Omental fat pad (tissue), 3 donors: ENCODE measurements at regions not wholly inside any gene's neighbourhood (a gene's known extent, or its start where the extent isn't known, plus 50 kb on each side); places are given as distances from the start of the nearest gene placed in this dataset.

Source experiments
- ATAC-seq: fragments of 150-250 bp; one replicate; pipeline ENCODE4 v1.9.1; 2016; ENCODE audit warnings: mild to moderate bottlenecking, moderate library complexity; ENCODE audit not compliant: low FRiP score
- DNase-seq: peaks from one replicate; pipeline ENCODE4 v3.0.0-alpha.2; 2019; ENCODE audit warnings: low spot score
- CTCF ChIP-seq, 3 donors: fragments of 450-650 bp; IDR thresholded peaks; one replicate each; pipeline ENCODE4 v1.5.1; 2016 to 2017; ENCODE audit warnings: antibody characterized with exemption in 3 of 3, mild to moderate bottlenecking in 3 of 3, moderate library complexity in 2 of 3

GRCh38 chr2:67479261-67479660 is 82.1 kb downstream of the ETAA1 start:
- no peak for TF ChIP-seq CTCF (IDR thresholded peaks at IDR 0.05)
- no peak for ATAC-seq

GRCh38 chr2:67485431-67485830 is 88.3 kb downstream of the ETAA1 start:
- DNase-seq (no peak), ATAC-seq (no peak)
- TF ChIP-seq CTCF (IDR thresholded peaks at IDR 0.05), result no peak

More at GRCh38 chr2:67479261-67479660, 82.1 kb downstream of the ETAA1 start:
- DNase-seq, result no peak

GRCh38 chr2:67486041-67486796 is 89.1 kb downstream of the ETAA1 start:
- ATAC-seq (no peak), DNase-seq (no peak)
- TF ChIP-seq CTCF (IDR thresholded peaks at IDR 0.05), result no peak

GRCh38 chr2:67487993-67488392 is 90.9 kb downstream of the ETAA1 start:
- ATAC-seq, result no peak
- no peak for TF ChIP-seq CTCF (IDR thresholded peaks at IDR 0.05)
- no peak for DNase-seq

GRCh38 chr2:67489396-67489795 is 92.3 kb downstream of the ETAA1 start:
- ATAC-seq (no peak), DNase-seq (no peak)
- no peak for TF ChIP-seq CTCF (IDR thresholded peaks at IDR 0.05)

GRCh38 chr2:67498931-67499330 is 101.8 kb downstream of the ETAA1 start:
- ATAC-seq (no peak), DNase-seq (no peak)
- TF ChIP-seq CTCF (IDR thresholded peaks at IDR 0.05), result no peak

- no peak for DNase-seq
- ATAC-seq, result no peak
- no peak for TF ChIP-seq CTCF (IDR thresholded peaks at IDR 0.05)
These were observed 102.9 kb downstream of the ETAA1 start for GRCh38 chr2:67499989-67500388.
